ENCODE measurements at regions not wholly inside any gene's neighbourhood (a gene's known extent, or its start where the extent isn't known, plus 50 kb on each side); places are given as distances from the start of the nearest gene placed in this dataset.

DNA sequence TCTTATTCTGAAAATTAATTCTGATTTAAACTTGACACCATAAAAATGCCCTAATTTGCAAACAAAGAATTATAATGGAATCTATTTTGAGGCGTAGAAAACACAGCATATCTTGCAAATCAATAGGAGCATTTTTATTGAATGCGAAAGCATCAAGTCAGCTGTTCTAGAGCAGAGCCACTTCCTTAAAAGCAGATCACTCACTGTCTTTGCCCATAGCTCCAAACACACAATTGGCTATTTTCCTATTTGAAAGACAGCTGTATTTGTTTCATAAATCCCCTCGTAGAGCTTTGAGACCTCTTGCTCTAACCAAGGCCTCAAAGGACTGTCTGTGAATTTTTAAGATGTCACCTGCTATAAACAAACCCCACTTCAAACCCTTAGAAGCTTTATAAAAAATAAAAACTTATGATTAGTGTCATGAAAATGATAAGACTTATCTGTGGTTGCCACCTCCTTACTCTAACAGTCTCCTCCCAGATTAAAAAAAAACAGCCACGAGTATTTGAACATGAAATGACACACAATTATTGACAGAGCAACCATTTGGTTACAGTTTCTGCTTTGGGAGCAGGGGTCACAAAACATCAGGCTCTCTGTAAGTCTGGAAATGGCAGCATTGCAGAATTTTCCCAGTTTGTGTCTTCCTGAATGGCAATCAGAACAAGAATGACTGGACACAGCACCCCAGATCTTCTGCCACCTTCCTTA is 75.6 kb upstream of the RASEF start:
- TF ChIP-seq, protein P1, sequence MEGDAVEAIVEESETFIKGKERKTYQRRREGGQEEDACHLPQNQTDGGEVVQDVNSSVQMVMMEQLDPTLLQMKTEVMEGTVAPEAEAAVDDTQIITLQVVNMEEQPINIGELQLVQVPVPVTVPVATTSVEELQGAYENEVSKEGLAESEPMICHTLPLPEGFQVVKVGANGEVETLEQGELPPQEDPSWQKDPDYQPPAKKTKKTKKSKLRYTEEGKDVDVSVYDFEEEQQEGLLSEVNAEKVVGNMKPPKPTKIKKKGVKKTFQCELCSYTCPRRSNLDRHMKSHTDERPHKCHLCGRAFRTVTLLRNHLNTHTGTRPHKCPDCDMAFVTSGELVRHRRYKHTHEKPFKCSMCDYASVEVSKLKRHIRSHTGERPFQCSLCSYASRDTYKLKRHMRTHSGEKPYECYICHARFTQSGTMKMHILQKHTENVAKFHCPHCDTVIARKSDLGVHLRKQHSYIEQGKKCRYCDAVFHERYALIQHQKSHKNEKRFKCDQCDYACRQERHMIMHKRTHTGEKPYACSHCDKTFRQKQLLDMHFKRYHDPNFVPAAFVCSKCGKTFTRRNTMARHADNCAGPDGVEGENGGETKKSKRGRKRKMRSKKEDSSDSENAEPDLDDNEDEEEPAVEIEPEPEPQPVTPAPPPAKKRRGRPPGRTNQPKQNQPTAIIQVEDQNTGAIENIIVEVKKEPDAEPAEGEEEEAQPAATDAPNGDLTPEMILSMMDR (conservative IDR thresholded peaks at IDR 0.05 in 1 of 2, IDR thresholded peaks at IDR 0.05 in 1 of 2; ENCODE audit: extremely low read depth in 1 of 2, insufficient read depth in 1 of 2, low read depth in 1 of 2, low read length in 2 of 2), result no peak
- TF ChIP-seq EZH2 (IDR thresholded peaks at IDR 0.05; ENCODE audit: borderline replicate concordance, low read length), result no peak
